Caco-2 (cell line): ENCODE measurements at regions not wholly inside any gene's neighbourhood (a gene's known extent, or its start where the extent isn't known, plus 50 kb on each side); places are given as distances from the start of the nearest gene placed in this dataset.

Experiments
- BruUV-seq: library from RNA; stranded (reverse); fragments of 400-500 nt; replicated peaks from 2 replicates; lab custom pipeline; 2021; lab: Mats Ljungman, UMichigan
- CTCF ChIA-PET: fragments of 300-600 bp; sonication (Branson Sonifier 250); formaldehyde crosslinking; loops from one replicate; lab custom pipeline; 2022; ENCODE audit warnings: antibody characterized with exemption; lab: Charles Lee
- POLR2A ChIA-PET: fragments of 300-600 bp; sonication (Branson Sonifier 250); formaldehyde crosslinking; loops from one replicate; lab custom pipeline; 2022; ENCODE audit warnings: antibody characterized with exemption; lab: Charles Lee
- DNase-seq, 2 experiments: peaks; one replicate each; pipeline versions ENCODE4 v3.0.0 to v3.0.0-alpha.2; 2020 to 2022
- H3K27me3 ChIP-seq: replicated peaks from 2 replicates; pipeline ENCODE4 v1.6.0; 2011; ENCODE audit warnings: low read length; ENCODE audit not compliant: control insufficient read depth, insufficient read depth
- H3K36me3 ChIP-seq: 2 replicates; pipeline ENCODE4 v1.5.1; 2011; ENCODE audit warnings: low read length; ENCODE audit not compliant: control insufficient read depth, insufficient read depth
- H3K4me1 ChIP-seq: fragments of 250-450 bp; sonication (Bioruptor Pico); 2 replicates; pipeline ENCODE4 v1.5.1; 2020; ENCODE audit warnings: mild to moderate bottlenecking
- H3K4me3 ChIP-seq: 2 replicates; pipeline ENCODE4 v1.5.1; 2011; ENCODE audit warnings: low read depth, mild to moderate bottlenecking, control low read depth, low read length
- H3K9me3 ChIP-seq: fragments of 250-450 bp; sonication (Bioruptor Pico); 2 replicates; pipeline ENCODE4 v1.5.1; 2020; ENCODE audit warnings: mild to moderate bottlenecking, moderate library complexity
- H3K27ac Mint-ChIP-seq: one replicate; pipeline ENCODE4 v1.8.0; 2022; ENCODE audit warnings: mixed read lengths; ENCODE audit not compliant: unreplicated experiment
- H3K27me3 Mint-ChIP-seq: one replicate; pipeline ENCODE4 v1.8.0; 2022; ENCODE audit warnings: mixed read lengths; ENCODE audit not compliant: insufficient read depth, unreplicated experiment
- H3K36me3 Mint-ChIP-seq: one replicate; pipeline ENCODE4 v1.8.0; 2022; ENCODE audit warnings: mild to moderate bottlenecking, mixed read lengths; ENCODE audit not compliant: insufficient read depth, unreplicated experiment
- H3K4me1 Mint-ChIP-seq: one replicate; pipeline ENCODE4 v1.8.0; 2022; ENCODE audit warnings: low read depth, mixed read lengths; ENCODE audit not compliant: unreplicated experiment
- H3K4me3 Mint-ChIP-seq: one replicate; pipeline ENCODE4 v1.8.0; 2022; ENCODE audit warnings: mild to moderate bottlenecking, moderate library complexity, mixed read lengths; ENCODE audit not compliant: unreplicated experiment
- H3K9me3 Mint-ChIP-seq: one replicate; pipeline ENCODE4 v1.8.0; 2022; ENCODE audit warnings: mixed read lengths; ENCODE audit not compliant: unreplicated experiment
- intact Hi-C: fragments of 100-400 bp; cut with micrococcal nuclease; formaldehyde crosslinking; loops from one replicate; pipeline ENCODE4 v1.10.0; 2022; ENCODE audit not compliant: unreplicated experiment
- TF ChIP-seq, protein P1 (sequence below), 2 experiments: fragments of 200-600 bp in 1 of 2; IDR thresholded peaks; 1 replicate in 1 of 2; 2 replicates in 1 of 2; pipeline versions ENCODE4 v1.5.1 to v1.8.0; 2011 to 2022; ENCODE audit warnings: antibody characterized with exemption in 1 of 2, control low read depth in 1 of 2, inconsistent platforms in 1 of 2, low read depth in 1 of 2, low read length in 1 of 2, mild to moderate bottlenecking in 1 of 2, moderate library complexity in 1 of 2; ENCODE audit not compliant: insufficient read depth in 1 of 2, severe bottlenecking in 1 of 2, unreplicated experiment in 1 of 2

DNA sequence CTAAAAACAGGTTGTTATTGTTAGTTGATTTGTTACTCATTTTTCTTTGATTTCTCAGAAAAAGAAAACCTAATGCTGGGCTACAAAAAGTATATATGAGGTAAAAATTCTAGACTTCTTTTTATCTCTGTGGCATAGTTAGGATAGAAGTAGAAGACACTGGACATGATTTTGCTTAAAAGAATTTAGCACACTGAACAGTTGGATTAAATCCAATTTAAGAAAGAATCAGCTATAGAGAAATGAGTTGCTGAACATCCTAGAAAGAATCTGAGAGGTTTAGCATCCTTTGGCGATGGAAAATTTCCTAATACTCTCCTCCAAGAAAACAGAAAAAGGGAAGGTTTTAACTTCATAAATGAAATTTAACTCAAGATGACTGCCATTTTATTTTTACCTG is 259.7 kb downstream of the TBL1XR1 start:
- intact Hi-C loops = loop anchor here (10.0 kb wide), 1 partner anchor 1447 kb away; no protein-coding TSS in a partner anchor
- H3K27me3 ChIP-seq = no peaks in the 10 kb centered on the region
- BruUV-seq = no TSS peak
- CTCF ChIA-PET = interaction anchor here (0.7 to 2.5 kb wide), 2 partner anchors 65 to 423 kb away, joined by 3 to 38 read pairs; no protein-coding TSS in a partner anchor
- Mint-ChIP-seq H3K9me3 (peaks cover 29% of the 10 kb centered on the region), H3K36me3 (no peaks in the 10 kb centered on the region), H3K4me1 (no peaks in the 10 kb centered on the region), H3K27ac (no peak overlapping the region), H3K4me3 (no peak overlapping the region), H3K27me3 (no peaks in the 10 kb centered on the region)
- no peaks in the 10 kb centered on the region for H3K9me3 ChIP-seq
- no peaks in the 10 kb centered on the region; the same call in 1 of the 2 replicates for H3K36me3 ChIP-seq
- TF ChIP-seq, protein P1, sequence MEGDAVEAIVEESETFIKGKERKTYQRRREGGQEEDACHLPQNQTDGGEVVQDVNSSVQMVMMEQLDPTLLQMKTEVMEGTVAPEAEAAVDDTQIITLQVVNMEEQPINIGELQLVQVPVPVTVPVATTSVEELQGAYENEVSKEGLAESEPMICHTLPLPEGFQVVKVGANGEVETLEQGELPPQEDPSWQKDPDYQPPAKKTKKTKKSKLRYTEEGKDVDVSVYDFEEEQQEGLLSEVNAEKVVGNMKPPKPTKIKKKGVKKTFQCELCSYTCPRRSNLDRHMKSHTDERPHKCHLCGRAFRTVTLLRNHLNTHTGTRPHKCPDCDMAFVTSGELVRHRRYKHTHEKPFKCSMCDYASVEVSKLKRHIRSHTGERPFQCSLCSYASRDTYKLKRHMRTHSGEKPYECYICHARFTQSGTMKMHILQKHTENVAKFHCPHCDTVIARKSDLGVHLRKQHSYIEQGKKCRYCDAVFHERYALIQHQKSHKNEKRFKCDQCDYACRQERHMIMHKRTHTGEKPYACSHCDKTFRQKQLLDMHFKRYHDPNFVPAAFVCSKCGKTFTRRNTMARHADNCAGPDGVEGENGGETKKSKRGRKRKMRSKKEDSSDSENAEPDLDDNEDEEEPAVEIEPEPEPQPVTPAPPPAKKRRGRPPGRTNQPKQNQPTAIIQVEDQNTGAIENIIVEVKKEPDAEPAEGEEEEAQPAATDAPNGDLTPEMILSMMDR (IDR thresholded peaks at IDR 0.05; ENCODE audit: insufficient read depth in 1 of 2, low read depth in 1 of 2, low read length in 1 of 2, severe bottlenecking in 1 of 2, unreplicated experiment in 1 of 2) = no peak
- POLR2A ChIA-PET = no interaction called here
- no peaks in the 10 kb centered on the region for H3K4me1 ChIP-seq
- H3K4me3 ChIP-seq = no peak overlapping the region
- DNase-seq = no peak

DNA sequence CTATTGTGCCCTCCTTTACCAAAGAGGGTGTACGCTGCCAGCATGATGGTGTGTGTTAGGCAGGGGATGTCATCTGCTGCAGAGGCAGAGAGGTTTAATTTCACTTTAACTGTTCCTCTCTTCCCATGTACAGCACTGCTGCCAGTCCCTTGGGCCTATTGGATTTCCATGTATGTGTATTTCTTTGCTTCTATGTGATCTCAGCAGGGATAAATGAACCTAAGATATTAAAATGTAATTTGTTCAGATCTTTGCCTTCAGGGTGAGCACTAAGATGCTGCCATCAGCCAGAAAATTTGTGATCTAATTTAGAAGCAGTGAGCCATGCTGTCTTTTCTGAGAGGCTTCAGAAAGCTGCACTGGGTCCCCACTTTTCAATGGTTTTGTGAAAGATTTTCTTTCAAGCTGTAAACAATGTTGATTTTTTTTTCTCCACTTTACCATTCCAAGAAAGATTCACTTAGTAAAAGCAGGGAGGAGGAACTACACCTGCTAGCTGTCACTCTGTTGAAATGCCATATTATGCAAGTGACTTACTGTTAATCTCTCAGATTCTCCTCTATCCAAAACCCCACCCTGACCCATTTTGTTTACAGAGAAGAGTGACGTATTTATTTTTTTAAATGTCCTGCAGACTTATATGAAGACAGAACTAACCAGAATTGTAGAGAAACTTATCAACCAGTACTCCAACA is 261.9 kb downstream of the TBL1XR1 start:
- POLR2A ChIA-PET = no interaction called here
- no peaks in the 10 kb centered on the region for H3K36me3 Mint-ChIP-seq
- intact Hi-C loops = loop anchor here (10.0 kb wide), 1 partner anchor 1449 kb away; no protein-coding TSS in a partner anchor
- Histone ChIP-seq H3K27me3 (no peaks in the 10 kb centered on the region), H3K4me3 (no peak overlapping the region), H3K9me3 (no peaks in the 10 kb centered on the region), H3K4me1 (no peaks in the 10 kb centered on the region), H3K36me3 (no peaks in the 10 kb centered on the region; the same call in 1 of the 2 replicates)
- TF ChIP-seq, protein P1 (IDR thresholded peaks at IDR 0.05; ENCODE audit: insufficient read depth in 1 of 2, low read depth in 1 of 2, low read length in 1 of 2, severe bottlenecking in 1 of 2, unreplicated experiment in 1 of 2) = no peak
- H3K4me1 Mint-ChIP-seq = no peaks in the 10 kb centered on the region
- H3K27ac Mint-ChIP-seq = no peak overlapping the region
- H3K9me3 Mint-ChIP-seq = peaks cover 29% of the 10 kb centered on the region
- H3K27me3 Mint-ChIP-seq = no peaks in the 10 kb centered on the region
- no TSS peak for BruUV-seq
- no peak for DNase-seq
- CTCF ChIA-PET = no interaction called here
- no peak overlapping the region for H3K4me3 Mint-ChIP-seq

DNA sequence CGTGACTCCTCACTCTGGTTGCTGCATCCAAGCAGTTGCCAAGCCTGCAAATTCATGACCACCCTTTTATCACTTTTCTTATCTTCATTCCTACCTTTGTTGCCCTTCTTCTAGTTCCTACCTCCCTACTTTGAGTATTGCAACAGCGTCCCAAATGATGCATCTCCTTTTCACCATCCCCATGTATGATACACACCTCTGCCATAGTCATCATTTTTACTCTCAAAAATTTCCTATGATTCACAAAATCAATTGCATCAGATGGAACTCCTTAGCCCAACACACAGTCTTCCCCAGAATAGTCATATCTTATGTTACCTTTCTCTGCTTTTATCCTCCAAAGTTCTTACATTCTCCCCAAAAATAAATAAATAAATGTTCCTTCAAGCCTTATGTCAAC is 262.6 kb downstream of the TBL1XR1 start:
- ChIA-PET CTCF (no interaction called here), POLR2A (no interaction called here)
- H3K27me3 ChIP-seq = no peaks in the 10 kb centered on the region
- no peak for DNase-seq
- H3K36me3 ChIP-seq = no peaks in the 10 kb centered on the region; the same call in 1 of the 2 replicates
- H3K4me3 ChIP-seq = no peak overlapping the region
- H3K4me1 ChIP-seq = no peaks in the 10 kb centered on the region
- H3K27me3 Mint-ChIP-seq = no peaks in the 10 kb centered on the region
- no peak overlapping the region for H3K27ac Mint-ChIP-seq
- no peaks in the 10 kb centered on the region for H3K4me1 Mint-ChIP-seq
- intact Hi-C loops = loop anchor here (10.0 kb wide), 1 partner anchor 1450 kb away; no protein-coding TSS in a partner anchor
- no peaks in the 10 kb centered on the region for H3K36me3 Mint-ChIP-seq
- BruUV-seq = no TSS peak
- peaks cover 29% of the 10 kb centered on the region for H3K9me3 Mint-ChIP-seq
- no peak overlapping the region for H3K4me3 Mint-ChIP-seq
- no peaks in the 10 kb centered on the region for H3K9me3 ChIP-seq
- TF ChIP-seq, protein P1 (IDR thresholded peaks at IDR 0.05; ENCODE audit: insufficient read depth in 1 of 2, low read depth in 1 of 2, low read length in 1 of 2, severe bottlenecking in 1 of 2, unreplicated experiment in 1 of 2) = no peak
